Uterus (tissue), 3 donors: ENCODE measurements at regions not wholly inside any gene's neighbourhood (a gene's known extent, or its start where the extent isn't known, plus 50 kb on each side); places are given as distances from the start of the nearest gene placed in this dataset.

Experiments used
- DNase-seq, 2 donors: peaks; one replicate each; pipeline ENCODE4 v3.0.0-alpha.2; 2019 to 2020
- H3K27ac ChIP-seq, 2 donors: fragments of 200-600 bp; sonication (generic); 1 replicate in 1 of 2; 2 replicates in 1 of 2; pipeline ENCODE4 v1.5.1; 2016 to 2018
- H3K27me3 ChIP-seq, 2 donors: fragments of 200-600 bp; sonication (generic); one replicate each; pipeline ENCODE4 v1.5.1; 2018 to 2019; ENCODE audit warnings: control low read depth in 1 of 2
- H3K36me3 ChIP-seq, 2 donors: fragments of 200-600 bp; sonication (generic); one replicate each; pipeline ENCODE4 v1.5.1; 2019; ENCODE audit warnings: control low read depth in 1 of 2
- H3K4me1 ChIP-seq, 2 donors: fragments of 200-600 bp; sonication (generic); one replicate each; pipeline ENCODE4 v1.5.1; 2018 to 2019; ENCODE audit warnings: control low read depth in 1 of 2
- H3K4me3 ChIP-seq, 2 donors: fragments of 200-600 bp; sonication (generic); 1 replicate in 1 of 2; 2 replicates in 1 of 2; pipeline ENCODE4 v1.5.1; 2018 to 2019; ENCODE audit warnings: mild to moderate bottlenecking in 1 of 2
- H3K9me3 ChIP-seq, 2 donors: fragments of 200-600 bp; sonication (generic); one replicate each; pipeline ENCODE4 v1.5.1; 2019; ENCODE audit warnings: control low read depth in 1 of 2
- CTCF ChIP-seq, 4 experiments: fragments of 200-600 bp in 2 of 4; fragments of 450-650 bp in 2 of 4; sonication (generic) in 2 of 4; IDR thresholded peaks; one replicate each; pipeline ENCODE4 v1.5.1; 2016 to 2019; ENCODE audit warnings: antibody characterized with exemption in 4 of 4, mild to moderate bottlenecking in 2 of 4, moderate library complexity in 1 of 4
- POLR2A ChIP-seq, 2 donors: fragments of 450-650 bp; IDR thresholded peaks; one replicate each; pipeline ENCODE4 v1.6.1; 2016; ENCODE audit warnings: antibody characterized with exemption in 2 of 2, mild to moderate bottlenecking in 1 of 2, moderate library complexity in 1 of 2
- intact Hi-C: fragments of 100-400 bp; cut with DNase I; formaldehyde crosslinking; loops from one replicate; pipeline ENCODE4 v1.15.1; 2023; ENCODE audit warnings: low total_unique reads
- donor health status: DM: yes; HTN: yes; CAD: no.

DNA sequence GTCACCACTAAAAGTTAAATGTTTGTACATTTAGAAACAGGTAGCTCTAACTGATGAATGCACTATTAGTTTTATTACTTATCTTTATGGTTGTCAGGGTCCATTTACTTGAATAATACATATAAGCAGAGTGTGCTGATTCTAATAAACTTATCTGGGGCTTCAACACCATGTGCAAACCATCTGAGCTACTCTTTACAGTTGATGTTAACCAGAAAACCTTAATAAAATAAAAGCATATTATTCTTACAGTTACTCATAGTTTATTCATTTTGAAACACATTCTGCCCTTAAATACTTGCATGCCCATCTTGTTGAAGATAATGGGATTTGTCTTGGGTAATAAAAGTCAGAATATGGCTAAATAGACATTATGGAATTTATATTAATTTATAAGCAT lies 1042.2 kb downstream of the EPHA7 start:
- Histone ChIP-seq H3K36me3 (no peaks in the 10 kb centered on the region), H3K4me1 (no peaks in the 10 kb centered on the region), H3K4me3 (no peak overlapping the region), H3K27ac (no peak overlapping the region), H3K9me3 (no peaks in the 10 kb centered on the region), H3K27me3 (no peaks in the 10 kb centered on the region)
- intact Hi-C loops, result no loop called here
- TF ChIP-seq POLR2A (IDR thresholded peaks at IDR 0.05), result no peak
- TF ChIP-seq CTCF (IDR thresholded peaks at IDR 0.05), result no peak
- no peak for DNase-seq

DNA sequence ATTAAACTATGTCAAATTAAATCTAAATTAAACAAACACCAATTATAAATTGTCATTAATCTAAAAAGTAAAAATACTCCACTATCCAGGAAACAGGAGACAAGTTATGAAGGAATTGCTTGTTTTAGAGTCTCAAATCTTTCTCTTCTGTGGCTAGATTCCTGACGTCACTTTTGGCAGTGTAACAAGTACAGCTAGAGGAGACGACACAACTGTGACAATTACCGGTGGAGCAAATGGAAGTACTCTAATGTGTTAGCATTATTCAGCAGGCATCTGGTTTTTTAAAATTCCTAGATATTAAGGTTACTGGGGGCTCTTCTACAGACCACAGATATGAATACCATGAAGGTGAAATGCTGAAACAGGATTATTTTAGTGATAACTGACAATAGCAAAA lies 1042.7 kb downstream of the EPHA7 start:
- intact Hi-C loops, result no loop called here
- Histone ChIP-seq H3K4me3 (no peak overlapping the region), H3K27me3 (no peaks in the 10 kb centered on the region), H3K4me1 (no peaks in the 10 kb centered on the region), H3K27ac (no peak overlapping the region), H3K36me3 (no peaks in the 10 kb centered on the region), H3K9me3 (no peaks in the 10 kb centered on the region)
- TF ChIP-seq POLR2A (IDR thresholded peaks at IDR 0.05), result no peak
- TF ChIP-seq CTCF (IDR thresholded peaks at IDR 0.05), result no peak
- DNase-seq, result no peak

GRCh38 chr6:92371211-92372208 lies 1047.8 kb downstream of the EPHA7 start:
- no peaks in the 10 kb centered on the region for H3K27me3 ChIP-seq
- no peak overlapping the region for H3K27ac ChIP-seq
- H3K4me1 ChIP-seq, result no peaks in the 10 kb centered on the region
- H3K36me3 ChIP-seq, result no peaks in the 10 kb centered on the region
- H3K9me3 ChIP-seq, result no peaks in the 10 kb centered on the region
- no peak for DNase-seq
- H3K4me3 ChIP-seq, result no peak overlapping the region
- TF ChIP-seq CTCF (IDR thresholded peaks at IDR 0.05) (no peak), POLR2A (IDR thresholded peaks at IDR 0.05) (no peak)
- intact Hi-C loops, result no loop called here

GRCh38 chr6:92369309-92369708 lies 1050.0 kb downstream of the EPHA7 start:
- intact Hi-C loops, result no loop called here

More at GRCh38 chr6:92369309-92369708, 1050.0 kb downstream of the EPHA7 start:
- no peak overlapping the region for H3K27ac ChIP-seq
- H3K4me1 ChIP-seq, result no peaks in the 10 kb centered on the region
- no peak overlapping the region for H3K4me3 ChIP-seq
- no peaks in the 10 kb centered on the region for H3K36me3 ChIP-seq
- no peaks in the 10 kb centered on the region for H3K27me3 ChIP-seq
- no peak for DNase-seq
- no peaks in the 10 kb centered on the region for H3K9me3 ChIP-seq
- TF ChIP-seq CTCF (IDR thresholded peaks at IDR 0.05) (no peak), POLR2A (IDR thresholded peaks at IDR 0.05) (no peak)
